HG03565 (cell line): ENCODE measurements at regions not wholly inside any gene's neighbourhood (a gene's known extent, or its start where the extent isn't known, plus 50 kb on each side); places are given as distances from the start of the nearest gene placed in this dataset.
"Not testable (repeated sequence)": the region's sequence is repeated elsewhere in the genome, so short reads cannot be mapped to it uniquely, and the experiment has no call there.

Source experiments
- ATAC-seq: cut with Tn5 transposase; IDR thresholded peaks from one replicate; pipeline ENCODE4 v1.9.1; 2021; ENCODE audit warnings: mild to moderate bottlenecking, moderate library complexity; ENCODE audit not compliant: unreplicated experiment

GRCh38 chr6:26956078-26956600, 291.4 kb upstream of the PRSS16 start:
- ATAC-seq = not testable (repeated sequence)

GRCh38 chr6:26956601-26957184, 290.8 kb upstream of the PRSS16 start:
- ATAC-seq = not testable (repeated sequence)

GRCh38 chr6:26957399-26958127, 289.9 kb upstream of the PRSS16 start:
- not testable (repeated sequence) for ATAC-seq

- not testable (repeated sequence) for ATAC-seq
Observed at GRCh38 chr6:26961236-26961635, 286.3 kb upstream of the PRSS16 start.

- no peak for ATAC-seq
Observed at GRCh38 chr6:27002447-27002846, 245.1 kb upstream of the PRSS16 start.

GRCh38 chr6:27007020-27007419, 240.5 kb upstream of the PRSS16 start:
- no peak for ATAC-seq

GRCh38 chr6:27008613-27009012, 238.9 kb upstream of the PRSS16 start:
- not testable (repeated sequence) for ATAC-seq

GRCh38 chr6:27014053-27014452, 233.4 kb upstream of the PRSS16 start:
- ATAC-seq = not testable (repeated sequence)

GRCh38 chr6:27016689-27017088, 230.8 kb upstream of the PRSS16 start:
- ATAC-seq = no peak

- not testable (repeated sequence) for ATAC-seq
Observed at GRCh38 chr6:27018401-27018800, 229.1 kb upstream of the PRSS16 start.

GRCh38 chr6:27019651-27020552, 227.6 kb upstream of the PRSS16 start:
- no peak for ATAC-seq

GRCh38 chr6:27020553-27020880, 227.0 kb upstream of the PRSS16 start:
- ATAC-seq = no peak

GRCh38 chr6:27023664-27024063, 223.8 kb upstream of the PRSS16 start:
- no peak for ATAC-seq

GRCh38 chr6:27025351-27025750, 222.2 kb upstream of the PRSS16 start:
- no peak for ATAC-seq

GRCh38 chr6:27026361-27026760, 221.1 kb upstream of the PRSS16 start:
- no peak for ATAC-seq

GRCh38 chr6:27031302-27031701, 216.2 kb upstream of the PRSS16 start:
- ATAC-seq = no peak

GRCh38 chr6:27038498-27038897, 209.0 kb upstream of the PRSS16 start:
- no peak for ATAC-seq

GRCh38 chr6:27040244-27041042, 207.1 kb upstream of the PRSS16 start:
- ATAC-seq = no peak

- ATAC-seq = no peak
Observed at GRCh38 chr6:27043244-27043643, 204.3 kb upstream of the PRSS16 start.

- not testable (repeated sequence) for ATAC-seq
Observed at GRCh38 chr6:27045131-27045530, 202.4 kb upstream of the PRSS16 start.

- not testable (repeated sequence) for ATAC-seq
Observed at GRCh38 chr6:27047725-27048124, 199.8 kb upstream of the PRSS16 start.
